ENCODE measurements at regions not wholly inside any gene's neighbourhood (a gene's known extent, or its start where the extent isn't known, plus 50 kb on each side); places are given as distances from the start of the nearest gene placed in this dataset.
"Not testable (repeated sequence)": the region's sequence is repeated elsewhere in the genome, so short reads cannot be mapped to it uniquely, and the experiment has no call there.

DNA sequence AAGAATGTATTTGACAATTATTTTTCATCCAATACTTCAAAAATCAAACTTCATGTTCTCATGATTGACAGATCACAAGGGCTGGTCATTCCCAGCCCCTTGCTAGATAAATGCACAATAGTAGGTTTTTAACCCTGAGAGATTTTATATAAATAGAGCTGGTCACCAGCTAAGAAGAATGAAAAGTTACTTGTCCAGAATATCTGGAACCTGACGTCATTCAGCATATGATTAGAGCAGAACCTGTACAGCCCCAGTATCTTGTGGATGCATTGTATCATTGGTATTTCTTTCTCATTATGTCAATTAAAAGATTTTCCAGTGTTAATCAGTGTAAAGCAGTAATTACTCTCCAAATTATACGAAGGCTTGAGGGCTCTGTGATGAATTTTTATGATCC lies 202.8 kb upstream of the RND3 start:
- H3K4me3 Mint-ChIP-seq = no peak overlapping the region
- no peak for ATAC-seq (ENCODE audit: low read depth)
- DNase-seq (ENCODE audit: low spot score in 2 of 2) = no peak
- H3K27me3 Mint-ChIP-seq = no peaks in the 10 kb centered on the region
- peaks cover 5% of the 10 kb centered on the region for H3K9me3 Mint-ChIP-seq
- no peaks in the 10 kb centered on the region for H3K4me1 Mint-ChIP-seq
- no peak overlapping the region for H3K27ac Mint-ChIP-seq
- no peaks in the 10 kb centered on the region for H3K36me3 Mint-ChIP-seq

DNA sequence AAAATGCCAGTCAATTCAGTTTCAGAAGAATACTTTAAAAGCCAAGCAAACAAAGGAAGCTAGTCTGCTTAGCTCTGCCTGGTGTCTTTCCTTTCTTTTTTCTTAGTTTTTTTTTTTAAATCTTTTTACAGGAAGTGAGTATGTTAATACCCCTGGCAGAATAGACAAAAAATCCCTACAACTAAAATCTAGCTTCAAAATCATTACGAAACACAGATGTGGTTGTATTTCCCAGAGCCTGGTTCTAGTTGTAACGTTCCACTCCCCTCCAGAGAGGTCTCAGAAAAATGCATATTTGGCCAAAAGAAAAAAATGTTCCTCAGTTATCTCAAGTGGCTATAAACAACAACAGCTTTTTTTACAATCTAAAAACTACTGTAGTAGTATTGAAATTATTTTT lies 202.1 kb upstream of the RND3 start:
- Mint-ChIP-seq H3K9me3 (peaks cover 5% of the 10 kb centered on the region), H3K27me3 (no peaks in the 10 kb centered on the region), H3K4me1 (no peaks in the 10 kb centered on the region), H3K4me3 (no peak overlapping the region), H3K36me3 (no peaks in the 10 kb centered on the region), H3K27ac (no peak overlapping the region)
- no peak for DNase-seq (ENCODE audit: low spot score in 2 of 2)
- no peak for ATAC-seq (ENCODE audit: low read depth)

DNA sequence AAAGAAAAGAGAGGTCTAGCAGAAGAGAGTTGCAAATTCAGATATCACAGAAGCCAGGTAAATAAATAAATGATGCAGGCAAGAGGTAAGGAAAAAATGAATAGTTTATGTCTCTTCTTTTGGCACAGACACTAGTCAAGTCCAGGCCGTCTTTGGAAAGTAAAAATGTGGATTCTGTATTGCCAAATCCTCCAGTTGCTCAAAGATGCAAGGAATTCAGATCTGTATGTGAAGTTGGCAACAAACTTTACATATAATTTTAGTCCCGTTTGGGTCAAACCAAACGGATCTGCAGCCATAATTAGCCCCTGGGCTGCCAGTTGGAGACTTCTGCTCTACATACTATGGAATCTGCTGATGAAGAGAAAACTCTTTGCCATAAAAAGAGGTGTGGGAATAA lies 200.5 kb upstream of the RND3 start:
- no peak for DNase-seq (ENCODE audit: low spot score in 2 of 2)
- Mint-ChIP-seq H3K27me3 (no peaks in the 10 kb centered on the region), H3K27ac (no peak overlapping the region), H3K4me3 (no peak overlapping the region), H3K36me3 (no peaks in the 10 kb centered on the region), H3K9me3 (peaks cover 3% of the 10 kb centered on the region), H3K4me1 (no peaks in the 10 kb centered on the region)
- ATAC-seq (ENCODE audit: low read depth) = no peak

DNA sequence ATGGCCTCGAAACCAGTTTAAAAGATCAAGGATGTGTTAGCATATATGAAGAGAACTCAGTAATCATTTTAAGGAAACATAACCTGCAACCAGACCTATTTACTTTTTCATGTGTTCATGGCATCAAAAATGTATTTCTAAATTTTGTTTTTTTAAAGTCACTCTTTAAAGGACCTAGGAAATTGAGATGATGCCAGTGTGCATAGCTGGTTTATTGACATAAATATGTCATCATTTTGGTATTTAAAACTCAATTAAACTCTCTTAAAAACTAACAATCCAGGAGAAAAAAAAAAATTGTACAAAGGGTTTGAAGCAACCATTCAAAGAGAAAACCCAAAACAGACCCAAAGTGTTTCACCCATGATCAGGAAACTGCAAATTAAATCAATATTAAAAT lies 198.9 kb upstream of the RND3 start:
- ATAC-seq (ENCODE audit: low read depth) (no peak), DNase-seq (ENCODE audit: low spot score in 2 of 2) (no peak)
- Mint-ChIP-seq H3K36me3 (no peaks in the 10 kb centered on the region), H3K27ac (no peak overlapping the region), H3K4me1 (no peaks in the 10 kb centered on the region), H3K27me3 (no peaks in the 10 kb centered on the region), H3K4me3 (no peak overlapping the region), H3K9me3 (peaks cover under 1% of the 10 kb centered on the region)

DNA sequence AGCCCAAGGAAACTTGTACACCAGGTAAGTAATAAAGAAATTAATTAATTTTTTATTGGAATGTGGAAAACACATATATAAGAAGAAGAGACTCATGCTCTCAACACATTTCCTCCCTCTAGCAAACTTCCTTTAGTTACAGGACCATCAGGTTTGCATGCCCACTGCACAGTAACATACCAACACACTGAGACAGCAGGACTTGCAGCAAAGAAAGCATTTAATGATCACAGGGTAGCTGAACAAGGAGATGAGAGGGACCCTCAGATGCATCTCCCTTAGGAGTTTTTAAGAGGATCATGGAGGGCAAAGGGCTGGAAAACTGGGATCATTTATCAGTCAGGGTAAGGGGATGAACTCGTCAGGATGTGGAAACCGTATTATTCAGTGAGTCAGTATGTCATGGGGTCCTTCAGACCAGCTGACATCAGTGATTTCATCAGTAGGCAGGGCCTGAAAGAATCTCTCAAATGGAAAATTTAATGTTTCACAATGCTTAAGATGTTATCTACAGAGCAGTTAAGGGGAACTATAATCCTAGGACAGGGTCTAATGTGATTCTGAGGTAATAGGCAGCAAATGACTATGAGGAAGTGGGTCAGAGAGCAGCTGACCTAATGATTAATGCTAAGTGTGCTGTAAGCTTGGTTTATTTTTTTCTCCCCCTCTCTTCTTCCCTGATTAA lies 193.8 kb upstream of the RND3 start:
- Mint-ChIP-seq H3K36me3 (no peaks in the 10 kb centered on the region), H3K27me3 (no peaks in the 10 kb centered on the region), H3K9me3 (peaks cover 3% of the 10 kb centered on the region), H3K27ac (no peak overlapping the region), H3K4me1 (no peaks in the 10 kb centered on the region), H3K4me3 (no peak overlapping the region)
- no peak for DNase-seq (ENCODE audit: low spot score in 2 of 2)
- ATAC-seq (ENCODE audit: low read depth) = no peak

DNA sequence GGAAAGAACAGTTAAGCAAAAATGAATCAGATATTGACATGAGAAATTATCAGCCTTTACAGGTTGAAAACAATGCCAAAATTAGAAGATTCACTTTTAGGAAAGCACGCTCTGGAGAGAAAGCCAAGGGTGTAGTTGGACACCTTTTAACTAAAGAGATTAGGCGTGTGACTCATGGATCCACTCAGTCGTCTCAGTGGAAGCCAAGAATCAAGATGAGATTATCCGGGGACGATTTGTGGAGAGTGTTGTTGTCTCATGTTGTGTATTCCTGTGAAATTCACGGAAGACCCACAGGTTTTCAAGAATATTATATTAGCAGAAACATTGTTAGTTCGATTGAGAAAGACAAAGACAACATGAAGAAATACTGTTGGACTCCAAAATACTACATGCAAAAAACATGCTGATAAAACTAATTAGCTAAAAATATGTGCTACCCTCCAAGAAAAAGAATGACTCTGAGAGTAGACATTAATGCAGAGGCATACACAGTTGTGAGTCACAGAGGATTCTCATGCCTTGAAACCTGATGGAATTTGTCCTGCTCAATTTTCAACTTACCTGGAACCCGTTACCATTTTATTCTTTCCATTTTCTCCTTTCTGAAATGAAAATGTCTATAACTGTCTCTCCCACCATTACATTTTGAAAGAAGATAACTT lies 192.1 kb upstream of the RND3 start:
- H3K27ac Mint-ChIP-seq = no peak overlapping the region

DNA sequence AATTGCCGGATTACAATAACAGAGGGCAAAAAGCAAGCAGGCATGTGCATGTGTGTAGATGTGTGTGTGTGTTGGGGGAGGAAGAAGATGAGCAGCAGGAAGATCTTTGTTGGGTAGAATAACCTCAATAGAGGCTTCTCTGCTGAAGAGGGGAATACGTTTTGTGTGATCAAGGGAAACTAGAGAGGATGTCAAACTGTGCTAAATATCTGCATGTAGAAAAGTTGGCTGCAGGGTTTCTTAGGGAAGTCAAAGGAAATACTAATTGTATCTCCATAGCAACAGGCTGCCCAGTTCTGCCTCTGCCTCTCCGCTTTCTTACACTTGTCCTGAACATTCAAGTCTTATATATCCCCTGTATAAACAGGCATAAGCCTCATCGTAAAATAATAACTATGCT lies 190.1 kb upstream of the RND3 start:
- Mint-ChIP-seq H3K36me3 (no peaks in the 10 kb centered on the region), H3K4me1 (no peaks in the 10 kb centered on the region), H3K9me3 (peaks cover 3% of the 10 kb centered on the region), H3K27me3 (no peaks in the 10 kb centered on the region), H3K4me3 (no peak overlapping the region), H3K27ac (no peak overlapping the region)
- DNase-seq (ENCODE audit: low spot score in 2 of 2) (no peak), ATAC-seq (ENCODE audit: low read depth) (no peak)

More for the DNA sequence above, 192.1 kb upstream of the RND3 start:
- Mint-ChIP-seq H3K4me1 (no peaks in the 10 kb centered on the region), H3K36me3 (no peaks in the 10 kb centered on the region), H3K4me3 (no peak overlapping the region), H3K9me3 (peaks cover 3% of the 10 kb centered on the region), H3K27me3 (no peaks in the 10 kb centered on the region)
- ATAC-seq (ENCODE audit: low read depth) (no peak), DNase-seq (ENCODE audit: low spot score in 2 of 2) (no peak)

DNA sequence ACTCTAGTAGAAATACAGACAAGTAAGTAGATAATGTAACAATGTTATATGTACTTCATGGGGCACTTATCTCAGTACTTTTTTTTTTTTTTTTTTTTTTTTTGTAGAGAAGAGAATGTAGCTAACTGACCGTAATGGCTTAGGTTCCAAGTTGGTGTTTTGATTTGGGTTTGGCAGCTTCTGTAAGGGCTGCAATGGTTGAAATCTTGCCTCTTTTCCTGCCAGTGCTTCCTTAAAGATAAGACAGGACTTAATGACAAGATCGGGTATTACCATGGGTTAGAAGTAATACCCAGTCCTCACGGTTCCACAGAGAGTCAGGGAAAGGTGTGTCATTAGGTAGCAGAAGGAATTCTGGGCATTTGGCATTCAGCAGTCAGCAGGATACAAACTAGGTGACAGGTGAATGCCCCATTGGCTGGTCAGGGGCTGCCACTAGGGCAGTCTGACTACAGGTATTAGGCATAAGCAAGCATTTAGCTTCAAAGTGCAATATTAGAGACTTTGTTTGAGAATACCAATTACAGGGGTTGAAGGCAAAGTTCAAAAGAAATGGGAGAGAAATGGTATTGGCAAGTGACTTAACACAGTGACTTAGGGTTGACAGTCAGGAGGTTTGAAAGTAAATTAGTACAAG lies 189.4 kb upstream of the RND3 start:
- DNase-seq (ENCODE audit: low spot score in 2 of 2) (no peak), ATAC-seq (ENCODE audit: low read depth) (no peak)
- Mint-ChIP-seq H3K27me3 (no peaks in the 10 kb centered on the region), H3K4me3 (no peak overlapping the region), H3K4me1 (no peaks in the 10 kb centered on the region), H3K9me3 (peaks cover 3% of the 10 kb centered on the region), H3K36me3 (no peaks in the 10 kb centered on the region), H3K27ac (no peak overlapping the region)

DNA sequence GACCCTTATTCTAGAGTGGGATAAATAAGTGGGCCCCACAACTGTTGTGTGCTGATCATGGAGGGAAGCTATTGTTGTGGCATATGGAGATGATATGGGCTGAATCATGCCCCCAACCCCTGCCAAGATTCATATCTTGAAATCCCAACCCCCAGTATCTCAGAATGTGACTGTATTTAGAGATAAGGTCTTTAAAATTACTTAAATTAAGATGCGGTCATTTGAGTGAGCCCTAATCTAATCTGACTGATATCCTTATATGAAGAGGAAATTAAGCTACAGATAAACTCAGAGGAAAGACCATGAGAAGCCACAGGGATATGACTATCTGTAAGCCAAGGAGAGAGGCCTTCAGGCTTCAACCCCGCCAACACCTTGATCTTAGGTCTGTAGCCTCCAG lies 188.3 kb upstream of the RND3 start:
- DNase-seq (ENCODE audit: low spot score in 2 of 2) (no peak), ATAC-seq (ENCODE audit: low read depth) (no peak)
- H3K4me3 Mint-ChIP-seq = no peak overlapping the region
- no peaks in the 10 kb centered on the region for H3K4me1 Mint-ChIP-seq
- no peak overlapping the region for H3K27ac Mint-ChIP-seq
- H3K27me3 Mint-ChIP-seq = no peaks in the 10 kb centered on the region
- no peaks in the 10 kb centered on the region for H3K9me3 Mint-ChIP-seq
- H3K36me3 Mint-ChIP-seq = no peaks in the 10 kb centered on the region

DNA sequence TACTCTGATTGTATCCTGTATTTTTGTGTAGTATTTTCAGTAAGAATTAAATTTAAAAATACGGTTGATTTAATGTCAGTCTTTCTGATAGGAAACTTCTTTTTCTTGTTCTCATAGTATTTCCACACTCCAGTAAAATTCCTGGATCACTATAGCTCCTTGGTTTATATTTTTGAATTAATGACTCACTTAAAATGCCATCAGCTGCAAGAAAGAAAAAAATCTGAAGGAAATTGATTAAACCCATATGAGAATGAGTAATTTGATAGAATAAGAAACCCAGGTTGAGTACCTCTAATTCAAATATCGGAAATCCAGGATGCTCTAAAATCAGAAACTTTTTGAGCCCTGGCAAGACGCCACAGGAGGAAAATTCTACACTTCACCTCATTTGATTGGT lies 186.8 kb upstream of the RND3 start:
- H3K4me1 Mint-ChIP-seq = no peaks in the 10 kb centered on the region
- no peak overlapping the region for H3K27ac Mint-ChIP-seq
- peaks cover 3% of the 10 kb centered on the region for H3K9me3 Mint-ChIP-seq
- no peaks in the 10 kb centered on the region for H3K27me3 Mint-ChIP-seq
- DNase-seq (ENCODE audit: low spot score in 2 of 2) = no peak
- H3K4me3 Mint-ChIP-seq = no peak overlapping the region
- ATAC-seq (ENCODE audit: low read depth) = no peak
- no peaks in the 10 kb centered on the region for H3K36me3 Mint-ChIP-seq

DNA sequence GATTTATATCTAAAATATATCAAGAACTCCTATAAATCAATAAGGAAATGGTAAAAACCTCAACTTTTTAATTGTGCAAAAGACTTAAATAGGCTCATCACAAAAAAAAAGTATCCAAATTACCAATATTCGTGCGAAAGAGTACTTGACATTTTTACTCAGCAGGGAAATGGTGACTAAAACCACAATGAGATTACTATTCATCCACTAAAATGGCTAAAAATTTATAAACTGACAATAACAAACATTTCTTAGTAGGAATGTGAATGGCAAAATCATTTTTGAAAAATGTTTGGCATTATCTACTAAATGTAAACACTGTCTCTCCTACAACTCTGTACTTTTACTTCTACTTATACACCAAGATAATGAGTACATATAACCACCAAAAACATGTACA lies 184.8 kb upstream of the RND3 start:
- ATAC-seq (ENCODE audit: low read depth) (no peak), DNase-seq (ENCODE audit: low spot score in 2 of 2) (no peak)
- Mint-ChIP-seq H3K9me3 (peaks cover 8% of the 10 kb centered on the region), H3K36me3 (no peaks in the 10 kb centered on the region), H3K27ac (no peak overlapping the region), H3K4me1 (no peaks in the 10 kb centered on the region), H3K27me3 (no peaks in the 10 kb centered on the region), H3K4me3 (no peak overlapping the region)

DNA sequence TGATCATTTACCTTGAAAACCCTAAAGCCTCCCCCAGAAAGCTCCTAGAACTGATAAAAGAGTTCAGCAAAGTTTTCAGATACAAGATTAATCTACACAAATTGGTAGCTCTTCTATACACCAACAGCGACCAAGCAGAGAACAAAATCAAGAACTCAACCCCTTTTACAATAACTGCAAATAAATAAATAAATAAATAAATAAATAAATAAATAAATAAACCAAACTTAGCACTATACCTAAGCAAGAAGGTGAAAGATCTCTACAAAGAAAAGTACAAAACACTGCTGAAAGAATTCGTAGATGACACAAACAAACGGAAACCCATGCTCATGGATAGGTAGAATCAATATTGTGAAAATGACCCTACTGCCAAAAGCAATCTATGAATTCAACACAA lies 182.0 kb upstream of the RND3 start:
- H3K4me1 Mint-ChIP-seq = no peaks in the 10 kb centered on the region
- ATAC-seq (ENCODE audit: low read depth) (no peak), DNase-seq (ENCODE audit: low spot score in 2 of 2) (no peak)
- H3K27ac Mint-ChIP-seq = no peak overlapping the region
- H3K4me3 Mint-ChIP-seq = no peak overlapping the region
- no peaks in the 10 kb centered on the region for H3K36me3 Mint-ChIP-seq
- no peaks in the 10 kb centered on the region for H3K27me3 Mint-ChIP-seq
- H3K9me3 Mint-ChIP-seq = peaks cover 8% of the 10 kb centered on the region

DNA sequence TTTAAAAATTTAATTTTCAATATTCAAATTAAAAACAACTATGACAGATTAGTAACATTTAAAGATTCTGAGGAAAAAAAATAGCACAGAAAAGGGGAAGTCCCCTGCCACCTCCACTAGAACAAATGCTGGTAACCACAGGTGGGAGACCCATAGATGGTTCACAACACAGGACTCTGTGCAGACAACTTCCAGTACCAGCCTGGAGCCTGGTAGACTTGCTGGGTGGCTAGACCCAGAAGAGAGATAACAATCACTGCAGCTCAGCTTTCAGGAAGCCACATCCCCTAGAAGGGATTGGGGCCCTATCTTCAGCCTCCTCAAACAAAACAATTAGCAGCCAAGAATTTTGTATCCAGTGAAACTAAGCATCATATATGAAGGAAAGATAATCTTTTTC lies 179.6 kb upstream of the RND3 start:
- not testable (repeated sequence) for H3K4me1 Mint-ChIP-seq

DNA sequence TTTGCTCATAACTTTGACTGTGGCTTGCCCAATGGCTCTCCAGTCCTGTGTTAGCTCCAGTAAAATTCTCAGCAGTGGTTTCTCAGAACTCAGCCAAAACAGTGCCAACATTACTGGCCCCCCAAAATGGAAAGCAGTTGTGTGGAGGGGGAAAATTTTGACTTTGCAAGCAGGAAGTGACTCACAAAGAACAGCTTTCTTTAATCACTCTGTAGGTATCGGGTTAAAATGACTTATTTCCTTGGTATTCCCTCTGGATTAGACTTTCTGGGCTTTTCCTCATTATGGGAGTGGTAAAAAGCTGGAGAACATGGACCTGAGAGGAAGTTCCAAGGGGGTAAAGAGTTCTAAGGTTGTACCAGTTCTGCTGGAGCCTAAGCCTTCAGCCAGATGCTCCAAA lies 175.7 kb upstream of the RND3 start:
- DNase-seq (ENCODE audit: low spot score in 2 of 2) (no peak), ATAC-seq (ENCODE audit: low read depth) (no peak)
- Mint-ChIP-seq H3K27ac (no peak overlapping the region), H3K9me3 (peaks cover 6% of the 10 kb centered on the region), H3K4me3 (no peak overlapping the region), H3K36me3 (no peaks in the 10 kb centered on the region), H3K4me1 (no peaks in the 10 kb centered on the region), H3K27me3 (peaks cover 1% of the 10 kb centered on the region)

More for the DNA sequence above, 179.6 kb upstream of the RND3 start:
- not testable (repeated sequence) for H3K4me3 Mint-ChIP-seq; H3K27ac Mint-ChIP-seq; H3K36me3 Mint-ChIP-seq; DNase-seq (ENCODE audit: low spot score in 2 of 2); H3K27me3 Mint-ChIP-seq; H3K9me3 Mint-ChIP-seq; ATAC-seq (ENCODE audit: low read depth)

DNA sequence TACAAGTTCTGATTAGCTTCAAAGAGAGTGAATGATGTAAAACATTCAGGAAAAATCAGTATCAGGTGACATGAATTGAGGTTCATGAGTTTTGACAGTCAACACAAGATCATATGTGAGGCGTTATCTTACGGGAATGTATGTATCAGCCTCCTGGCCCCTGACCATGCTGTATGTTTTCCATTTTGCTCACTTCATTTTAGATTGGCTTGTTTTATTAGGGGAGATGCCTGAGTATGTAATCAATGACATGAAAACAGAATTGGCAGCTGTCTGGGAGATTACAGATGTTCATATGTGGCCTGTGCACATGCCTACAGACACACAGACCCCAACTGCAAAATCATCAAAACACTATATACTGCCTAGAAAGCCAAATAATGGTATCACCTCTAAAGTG lies 168.5 kb upstream of the RND3 start:
- no peak overlapping the region for H3K4me3 Mint-ChIP-seq
- no peak for ATAC-seq (ENCODE audit: low read depth)
- DNase-seq (ENCODE audit: low spot score in 2 of 2) = no peak
- H3K4me1 Mint-ChIP-seq = no peaks in the 10 kb centered on the region
- H3K9me3 Mint-ChIP-seq = peaks cover 4% of the 10 kb centered on the region
- peaks cover 1% of the 10 kb centered on the region for H3K27me3 Mint-ChIP-seq
- no peaks in the 10 kb centered on the region for H3K36me3 Mint-ChIP-seq
- H3K27ac Mint-ChIP-seq = no peak overlapping the region

All from memory B cell (primary cell).